SK-N-SH (cell line): ENCODE measurements at regions not wholly inside any gene's neighbourhood (a gene's known extent, or its start where the extent isn't known, plus 50 kb on each side); places are given as distances from the start of the nearest gene placed in this dataset.

Experiments used
- CTCF ChIA-PET: fragments of 300-600, 350-600 bp; formaldehyde crosslinking; extraction: SDS; loops from one replicate; lab custom pipeline; 2021; lab: Yijun Ruan, JAX
- POLR2A ChIA-PET: fragments of 350-600 bp; sonication (Branson Sonifier 250); formaldehyde crosslinking; extraction: SDS; loops from one replicate; lab custom pipeline; 2020; ENCODE audit warnings: antibody characterized with exemption, inconsistent platforms; lab: Yijun Ruan, JAX
- DNase-seq: peaks from one replicate; pipeline ENCODE4 v3.0.0; 2012
- H2AFZ ChIP-seq: fragments of 200-600 bp; sonication (generic); 2 replicates; pipeline ENCODE4 v1.8.1; 2016; ENCODE audit warnings: antibody characterized with exemption, mild to moderate bottlenecking, low read depth
- H3F3A ChIP-seq: fragments of 200-600 bp; sonication (generic); replicated peaks from 2 replicates; pipeline ENCODE3; 2016; ENCODE audit warnings: antibody characterized with exemption, mild to moderate bottlenecking; ENCODE audit not compliant: insufficient read depth
- H3K27ac ChIP-seq, 2 experiments: fragments of 200-500 bp in 1 of 2; fragments of 200-600 bp in 1 of 2; sonication (Bioruptor generic) in 1 of 2; sonication (generic), shearing (Covaris generic) in 1 of 2; 2 replicates each; pipeline versions ENCODE4 v1.5.1 to v1.6.1; 2014 to 2016; ENCODE audit warnings: low read depth in 2 of 2, inconsistent platforms in 1 of 2, low read length in 1 of 2, mild to moderate bottlenecking in 1 of 2, mixed read lengths in 1 of 2
- H3K27me3 ChIP-seq: fragments of 200-600 bp; sonication (generic), shearing (Covaris generic); 2 replicates; pipeline ENCODE4 v1.6.1; 2016; ENCODE audit warnings: mixed run types; ENCODE audit not compliant: insufficient read depth
- H3K36me3 ChIP-seq, 2 experiments: fragments of 200-500 bp in 1 of 2; fragments of 200-600 bp in 1 of 2; sonication (Bioruptor generic) in 1 of 2; sonication (generic) in 1 of 2; replicated peaks in 1 of 2; 2 replicates each; pipeline versions ENCODE3 to v1.5.1; 2014 to 2016; ENCODE audit warnings: low read length in 1 of 2, mild to moderate bottlenecking in 1 of 2; ENCODE audit not compliant: insufficient read depth in 2 of 2, control insufficient read depth in 1 of 2
- H3K4me1 ChIP-seq, 2 experiments: fragments of 200-500 bp in 1 of 2; fragments of 200-600 bp in 1 of 2; sonication (Bioruptor generic) in 1 of 2; sonication (generic), shearing (Covaris generic) in 1 of 2; 2 replicates each; pipeline versions ENCODE4 v1.5.1 to v1.6.1; 2014 to 2016; ENCODE audit warnings: low read depth in 1 of 2, low read length in 1 of 2, mixed run types in 1 of 2; ENCODE audit not compliant: insufficient read depth in 2 of 2, control insufficient read depth in 1 of 2
- H3K4me2 ChIP-seq: fragments of 200-600 bp; sonication (generic), shearing (Covaris generic); 2 replicates; pipeline ENCODE4 v1.6.1; 2017; ENCODE audit warnings: mixed run types
- H3K4me3 ChIP-seq, 2 experiments: fragments of 200-500 bp in 1 of 2; fragments of 200-600 bp in 1 of 2; sonication (Bioruptor generic) in 1 of 2; sonication (generic), shearing (Covaris generic) in 1 of 2; 2 replicates each; pipeline versions ENCODE4 v1.5.1 to v1.8.1; 2014 to 2016; ENCODE audit warnings: low read depth in 2 of 2, inconsistent platforms in 1 of 2, low read length in 1 of 2, mild to moderate bottlenecking in 1 of 2, mixed read lengths in 1 of 2, moderate library complexity in 1 of 2
- H3K79me2 ChIP-seq: fragments of 200-600 bp; sonication (generic); 2 replicates; pipeline ENCODE4 v1.8.1; 2017; ENCODE audit warnings: mild to moderate bottlenecking; ENCODE audit not compliant: insufficient read depth
- H3K9ac ChIP-seq: fragments of 200-600 bp; sonication (generic); 2 replicates; pipeline ENCODE4 v1.6.1; 2017; ENCODE audit warnings: mixed run types
- H3K9me2 ChIP-seq: fragments of 200-600 bp; sonication (generic); 2 replicates; pipeline ENCODE4 v1.6.1; 2017; ENCODE audit warnings: mixed run types
- H3K9me3 ChIP-seq: fragments of 200-600 bp; sonication (generic); 2 replicates; pipeline ENCODE4 v1.6.1; 2017; ENCODE audit warnings: mixed run types, mild to moderate bottlenecking, moderate library complexity
- H4K20me1 ChIP-seq: fragments of 200-600 bp; sonication (generic); 2 replicates; pipeline ENCODE4 v1.6.1; 2017; ENCODE audit warnings: mild to moderate bottlenecking, mixed run types; ENCODE audit not compliant: insufficient read depth
- CHD2 ChIP-seq: fragments of 150-350 bp; IDR thresholded peaks from 2 replicates; pipeline ENCODE4 v1.6.1; 2018; ENCODE audit warnings: low read length; ENCODE audit not compliant: partially characterized antibody
- ELF1 ChIP-seq: IDR thresholded peaks from 2 replicates; pipeline ENCODE4 v1.4.0; 2012
- FOXJ3 ChIP-seq: sonication (generic); formaldehyde crosslinking; IDR thresholded peaks from 2 replicates; pipeline ENCODE4 v1.5.1; 2020; ENCODE audit warnings: mild to moderate bottlenecking, missing genetic modification reagents
- MXI1 ChIP-seq: IDR thresholded peaks from 2 replicates; pipeline ENCODE4 v1.6.1; 2012; ENCODE audit warnings: mild to moderate bottlenecking, low read depth, low read length, improper control_type of control experiment
- NRF1 ChIP-seq: IDR thresholded peaks from 2 replicates; pipeline ENCODE4 v1.6.1; 2012; ENCODE audit warnings: low read depth, mild to moderate bottlenecking, low read length
- POLR2AphosphoS5 ChIP-seq: IDR thresholded peaks from 2 replicates; pipeline ENCODE4 v1.6.1; 2012; ENCODE audit warnings: low read depth, low read length
- RCOR1 ChIP-seq: fragments of 150-350 bp; IDR thresholded peaks from 2 replicates; pipeline ENCODE4 v1.6.1; 2017; ENCODE audit warnings: antibody characterized with exemption, low read length
- RFX5 ChIP-seq: IDR thresholded peaks from 2 replicates; pipeline ENCODE4 v1.6.1; 2012; ENCODE audit warnings: mild to moderate bottlenecking, improper control_type of control experiment, low read length
- SIN3A ChIP-seq: IDR thresholded peaks from 2 replicates; pipeline ENCODE4 v1.6.1; 2012; ENCODE audit warnings: low read depth, mild to moderate bottlenecking, low read length, moderate library complexity, borderline replicate concordance
- TEAD4 ChIP-seq: IDR thresholded peaks from 2 replicates; pipeline ENCODE4 v1.4.0; 2012; ENCODE audit warnings: mild to moderate bottlenecking, borderline replicate concordance; ENCODE audit not compliant: insufficient read depth
- ZBTB33 ChIP-seq: IDR thresholded peaks from 2 replicates; pipeline ENCODE4 v1.4.0; 2012; ENCODE audit warnings: low read depth, borderline replicate concordance
- WGBS: methylation state at CpG from one replicate; pipeline ENCODE4 v1.1.6; 2017; ENCODE audit warnings: low lambda C conversion rate; 5-methylcytosine and 5-hydroxymethylcytosine counted together
- TF ChIP-seq, protein P1 (sequence below): IDR thresholded peaks from 2 replicates; pipeline ENCODE4; 2012

DNA sequence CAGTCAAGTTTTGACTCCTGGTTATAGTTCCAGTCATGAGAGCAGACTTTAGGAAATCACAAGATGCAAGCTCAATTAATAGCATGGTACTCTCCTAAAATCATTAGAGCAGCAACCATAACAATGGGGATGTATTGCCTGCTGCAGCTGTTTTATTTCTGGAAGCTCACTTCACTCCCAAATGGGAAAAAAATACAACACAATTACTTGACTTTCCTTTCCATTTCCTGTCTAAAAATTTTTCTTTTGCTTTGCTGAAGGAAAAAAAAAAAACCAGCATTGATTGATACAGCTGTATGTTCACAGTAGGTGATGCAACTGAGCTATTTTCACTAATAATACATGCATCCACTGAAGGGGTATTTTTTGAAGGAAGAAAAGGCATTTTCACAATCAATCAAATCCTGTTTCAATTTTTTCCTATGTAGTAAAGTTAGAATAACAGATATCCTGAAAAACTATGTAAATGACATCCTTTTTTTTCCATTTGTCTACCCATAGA is 143.9 kb upstream of the NOVA1 start:
- Histone ChIP-seq H4K20me1 (no peaks in the 10 kb centered on the region), H3K4me3 (no peak overlapping the region), H3K9me2 (no peaks in the 10 kb centered on the region), H2AFZ (no peak overlapping the region), H3K4me2 (no peak overlapping the region), H3K79me2 (no peaks in the 10 kb centered on the region), H3K4me1 (no peaks in the 10 kb centered on the region; a peak in 1 of 4 replicates), H3K9me3 (no peaks in the 10 kb centered on the region), H3F3A (no peaks in the 10 kb centered on the region), H3K27me3 (no peaks in the 10 kb centered on the region), H3K36me3 (no peaks in the 10 kb centered on the region), H3K9ac (no peak overlapping the region), H3K27ac (no peak overlapping the region)
- no peak for DNase-seq
- ChIA-PET CTCF (interaction anchor here (0.6 to 0.7 kb wide), 2 partner anchors 322 to 908 kb away, joined by 3 read pairs; no protein-coding TSS in a partner anchor), POLR2A (no interaction called here)
- TF ChIP-seq ELF1 (no peak), ZBTB33 (no peak)

GRCh38 chr14:26743284-26743683 is 145.5 kb upstream of the NOVA1 start:
- DNase-seq: no peak
- TF ChIP-seq, protein P1, sequence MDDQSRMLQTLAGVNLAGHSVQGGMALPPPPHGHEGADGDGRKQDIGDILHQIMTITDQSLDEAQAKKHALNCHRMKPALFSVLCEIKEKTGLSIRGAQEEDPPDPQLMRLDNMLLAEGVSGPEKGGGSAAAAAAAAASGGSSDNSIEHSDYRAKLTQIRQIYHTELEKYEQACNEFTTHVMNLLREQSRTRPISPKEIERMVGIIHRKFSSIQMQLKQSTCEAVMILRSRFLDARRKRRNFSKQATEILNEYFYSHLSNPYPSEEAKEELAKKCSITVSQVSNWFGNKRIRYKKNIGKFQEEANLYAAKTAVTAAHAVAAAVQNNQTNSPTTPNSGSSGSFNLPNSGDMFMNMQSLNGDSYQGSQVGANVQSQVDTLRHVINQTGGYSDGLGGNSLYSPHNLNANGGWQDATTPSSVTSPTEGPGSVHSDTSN: no peak
- TF ChIP-seq NRF1 (no peak), POLR2AphosphoS5 (no peak), TEAD4 (no peak), CHD2 (no peak), FOXJ3 (CRISPR knock-in tag) (no peak), SIN3A (no peak), RFX5 (no peak), MXI1 (no peak), RCOR1 (no peak)
- Histone ChIP-seq H2AFZ (no peak overlapping the region), H3K4me3 (no peak overlapping the region), H3K36me3 (no peaks in the 10 kb centered on the region), H3K79me2 (no peaks in the 10 kb centered on the region), H3K27ac (no peak overlapping the region), H3K9me2 (no peaks in the 10 kb centered on the region), H3K9me3 (no peaks in the 10 kb centered on the region), H3K4me1 (no peaks in the 10 kb centered on the region; a peak in 1 of 4 replicates), H3K27me3 (no peaks in the 10 kb centered on the region), H4K20me1 (no peaks in the 10 kb centered on the region), H3F3A (no peaks in the 10 kb centered on the region), H3K4me2 (no peak overlapping the region), H3K9ac (no peak overlapping the region)
- POLR2A ChIA-PET: no interaction called here
- 1% methylated on average over 2 of the region's 2 CpGs for WGBS
- CTCF ChIA-PET: no interaction called here
